ENCODE measurements at regions not wholly inside any gene's neighbourhood (a gene's known extent, or its start where the extent isn't known, plus 50 kb on each side); places are given as distances from the start of the nearest gene placed in this dataset.

GRCh38 chr3:88410259-88410658 is 260.5 kb downstream of the C3orf38 start:
- intact Hi-C loops (cut with DNase I; ENCODE audit: low total_unique reads) (no loop called here), in situ Hi-C loops (cut with MboI; ENCODE audit: low pct_ligation_motif_present in 1 of 4, low pct_unique_long_range_greater_than_20kb in 1 of 4, low sequenced_read_pairs in 3 of 4) (no loop called here)
- 50 to 59% methylated on average over 2 to 3 of the region's 3 CpGs for WGBS, 2 donors (ENCODE audit: low coverage in 1 of 2)
- no peak for DNase-seq
- Histone ChIP-seq H3K27me3 (no peaks in the 10 kb centered on the region), H3K4me3 (no peak overlapping the region), H3K27ac (no peak overlapping the region), H3K36me3 (no peaks in the 10 kb centered on the region), H3K4me1 (no peaks in the 10 kb centered on the region), H3K9me3 (no peaks in the 10 kb centered on the region)
- TF ChIP-seq POLR2AphosphoS5 (IDR thresholded peaks at IDR 0.05), result no peak

DNA sequence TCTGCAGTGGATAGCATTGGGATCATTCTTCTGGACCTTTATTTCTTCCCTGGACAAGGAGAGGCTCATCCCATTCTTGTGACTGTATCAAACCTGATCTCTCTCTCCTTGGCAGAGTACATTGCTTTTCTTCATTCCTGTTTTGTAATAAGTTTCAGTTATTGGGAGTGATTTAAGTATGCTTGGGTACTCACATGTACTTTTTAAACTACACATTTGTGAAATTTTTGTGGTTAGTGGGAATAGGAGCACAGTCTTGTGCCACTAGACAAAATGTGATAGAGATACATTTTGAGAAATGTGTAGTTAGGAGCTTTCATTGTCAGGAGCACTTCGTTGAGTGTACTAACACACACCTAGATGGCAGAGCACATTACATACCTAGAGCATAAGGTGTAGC is 262.6 kb downstream of the C3orf38 start:
- no peaks in the 10 kb centered on the region for H3K4me1 ChIP-seq
- DNase-seq, result no peak
- in situ Hi-C loops (cut with MboI; ENCODE audit: low pct_ligation_motif_present in 1 of 4, low pct_unique_long_range_greater_than_20kb in 1 of 4, low sequenced_read_pairs in 3 of 4) (no loop called here), intact Hi-C loops (cut with DNase I; ENCODE audit: low total_unique reads) (no loop called here)
- WGBS, 2 donors (ENCODE audit: low coverage in 1 of 2), result 40 to 67% methylated on average over 1 of the region's 1 CpG
- H3K27ac ChIP-seq, result no peak overlapping the region
- no peaks in the 10 kb centered on the region for H3K9me3 ChIP-seq
- no peaks in the 10 kb centered on the region for H3K36me3 ChIP-seq
- TF ChIP-seq CTCF (IDR thresholded peaks at IDR 0.05) (no peak), POLR2AphosphoS5 (IDR thresholded peaks at IDR 0.05) (no peak), POLR2A (IDR thresholded peaks at IDR 0.05) (no peak), EP300 (IDR thresholded peaks at IDR 0.05; ENCODE audit: low read depth) (no peak)
- no peaks in the 10 kb centered on the region for H3K27me3 ChIP-seq
- H3K4me3 ChIP-seq, result no peak overlapping the region

DNA sequence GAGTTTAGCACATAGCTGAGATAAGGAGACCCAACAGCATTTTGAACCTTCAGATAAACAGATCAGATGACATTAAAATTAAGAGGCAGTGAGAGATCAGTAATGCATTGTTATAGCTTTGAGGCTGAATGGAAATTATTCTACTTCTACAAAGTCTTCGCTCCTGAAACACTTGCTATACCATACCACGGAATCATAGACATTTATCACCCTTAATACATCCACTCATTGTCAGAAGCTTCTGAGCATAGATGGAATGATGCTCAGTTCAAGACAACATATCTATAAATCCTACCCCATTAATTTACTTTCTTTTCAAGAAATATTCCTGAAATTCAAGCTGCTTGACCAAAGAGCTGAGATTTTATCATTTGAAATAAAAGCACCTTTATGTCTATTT is 266.7 kb downstream of the C3orf38 start:
- intact Hi-C loops (cut with DNase I; ENCODE audit: low total_unique reads) (no loop called here), in situ Hi-C loops (cut with MboI; ENCODE audit: low pct_ligation_motif_present in 1 of 4, low pct_unique_long_range_greater_than_20kb in 1 of 4, low sequenced_read_pairs in 3 of 4) (no loop called here)
- WGBS, 2 donors (ENCODE audit: low coverage in 1 of 2), result 80 to 92% methylated on average over 2 of the region's 2 CpGs

DNA sequence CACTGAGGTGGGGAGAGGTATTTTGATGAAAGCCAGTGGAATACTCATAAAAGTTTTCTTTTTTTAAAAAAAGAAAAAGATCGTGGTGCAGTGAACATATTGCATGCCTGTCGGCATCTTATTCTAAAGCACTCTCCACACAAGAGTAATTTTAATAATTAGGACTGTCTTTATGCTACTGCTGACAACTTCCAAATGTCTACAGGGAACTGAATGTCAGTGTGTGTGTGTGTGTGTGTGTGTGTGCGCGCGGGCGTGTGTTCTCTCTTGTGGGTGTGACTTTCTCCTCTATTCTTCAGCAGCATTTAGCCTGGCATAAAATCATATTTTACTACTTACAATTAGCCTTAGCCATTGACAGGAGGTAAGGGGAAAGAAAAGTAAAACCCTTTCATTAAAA is 268.5 kb downstream of the C3orf38 start:
- no peaks in the 10 kb centered on the region for H3K4me1 ChIP-seq
- no peaks in the 10 kb centered on the region for H3K27me3 ChIP-seq
- TF ChIP-seq POLR2AphosphoS5 (IDR thresholded peaks at IDR 0.05), result no peak
- TF ChIP-seq EP300 (IDR thresholded peaks at IDR 0.05; ENCODE audit: low read depth), result no peak
- no peak for TF ChIP-seq CTCF (IDR thresholded peaks at IDR 0.05)
- no peak for TF ChIP-seq POLR2A (IDR thresholded peaks at IDR 0.05)
- DNase-seq, result no peak
- no peaks in the 10 kb centered on the region for H3K36me3 ChIP-seq
- no peak overlapping the region for H3K27ac ChIP-seq
- WGBS, 2 donors (ENCODE audit: low coverage in 1 of 2), result 82 to 100% methylated on average over 1 to 6 of the region's 6 CpGs
- intact Hi-C loops (cut with DNase I; ENCODE audit: low total_unique reads), result no loop called here
- H3K9me3 ChIP-seq, result no peaks in the 10 kb centered on the region
- in situ Hi-C loops (cut with MboI; ENCODE audit: low pct_ligation_motif_present in 1 of 4, low pct_unique_long_range_greater_than_20kb in 1 of 4, low sequenced_read_pairs in 3 of 4), result no loop called here
- no peak overlapping the region for H3K4me3 ChIP-seq

More for the DNA sequence above, 266.7 kb downstream of the C3orf38 start:
- no peak for DNase-seq
- TF ChIP-seq POLR2A (IDR thresholded peaks at IDR 0.05) (no peak), EP300 (IDR thresholded peaks at IDR 0.05; ENCODE audit: low read depth) (no peak), CTCF (IDR thresholded peaks at IDR 0.05) (no peak), POLR2AphosphoS5 (IDR thresholded peaks at IDR 0.05) (no peak)
- Histone ChIP-seq H3K27ac (no peak overlapping the region), H3K9me3 (no peaks in the 10 kb centered on the region), H3K27me3 (no peaks in the 10 kb centered on the region), H3K4me3 (no peak overlapping the region), H3K36me3 (no peaks in the 10 kb centered on the region), H3K4me1 (no peaks in the 10 kb centered on the region)

DNA sequence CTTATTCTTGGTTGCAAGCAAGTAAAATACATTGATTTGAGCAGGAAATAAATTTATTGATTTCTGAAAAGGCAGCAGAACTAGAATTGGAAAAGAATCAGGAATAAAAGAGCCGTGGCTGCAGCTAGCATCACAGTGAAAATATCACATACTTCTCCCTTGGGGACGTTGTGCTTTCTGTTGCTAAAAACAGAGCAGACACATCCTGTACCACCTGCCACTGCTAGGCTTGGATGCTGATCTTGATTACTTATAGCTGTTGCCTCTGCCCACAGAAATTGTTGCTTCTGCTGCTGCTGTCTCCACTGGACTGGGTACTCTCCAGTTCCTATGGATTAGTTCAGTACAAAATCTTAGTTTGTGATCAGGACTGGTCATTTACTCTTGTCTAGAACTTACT is 283.8 kb downstream of the C3orf38 start:
- no peak for DNase-seq
- TF ChIP-seq POLR2A (IDR thresholded peaks at IDR 0.05), result no peak
- no peak for TF ChIP-seq EP300 (IDR thresholded peaks at IDR 0.05; ENCODE audit: low read depth)
- TF ChIP-seq CTCF (IDR thresholded peaks at IDR 0.05), result no peak
- TF ChIP-seq POLR2AphosphoS5 (IDR thresholded peaks at IDR 0.05), result no peak
- H3K9me3 ChIP-seq, result no peaks in the 10 kb centered on the region

More for the DNA sequence above, 283.8 kb downstream of the C3orf38 start:
- no peaks in the 10 kb centered on the region for H3K4me1 ChIP-seq
- in situ Hi-C loops (cut with MboI; ENCODE audit: low pct_ligation_motif_present in 1 of 4, low pct_unique_long_range_greater_than_20kb in 1 of 4, low sequenced_read_pairs in 3 of 4), result no loop called here
- H3K27ac ChIP-seq, result no peak overlapping the region
- no peaks in the 10 kb centered on the region for H3K36me3 ChIP-seq
- no peak overlapping the region for H3K4me3 ChIP-seq
- 46 to 57% methylated on average over 2 of the region's 2 CpGs for WGBS, 2 donors (ENCODE audit: low coverage in 1 of 2)
- H3K27me3 ChIP-seq, result no peaks in the 10 kb centered on the region
- intact Hi-C loops (cut with DNase I; ENCODE audit: low total_unique reads), result no loop called here

Measured in transverse colon (tissue), 4 donors.